Glutamatergic neuron (in vitro differentiated cells): ENCODE measurements at regions not wholly inside any gene's neighbourhood (a gene's known extent, or its start where the extent isn't known, plus 50 kb on each side); places are given as distances from the start of the nearest gene placed in this dataset.
A peak's percentile ranks its signal among the peaks of the same experiment; 100 is the strongest.

Experiments used
- DNase-seq: peaks from one replicate; pipeline ENCODE4 v3.0.0; 2022
- H3K27ac Mint-ChIP-seq: one replicate; pipeline ENCODE4 v1.8.0; 2020; ENCODE audit warnings: mild to moderate bottlenecking, mixed read lengths, inconsistent platforms; ENCODE audit not compliant: unreplicated experiment
- H3K27me3 Mint-ChIP-seq: one replicate; pipeline ENCODE4 v1.8.0; 2020; ENCODE audit warnings: mild to moderate bottlenecking, moderate library complexity, mixed read lengths, inconsistent platforms; ENCODE audit not compliant: unreplicated experiment
- H3K36me3 Mint-ChIP-seq: one replicate; pipeline ENCODE4 v1.8.0; 2020; ENCODE audit warnings: mild to moderate bottlenecking, mixed read lengths, inconsistent platforms; ENCODE audit not compliant: unreplicated experiment
- H3K4me1 Mint-ChIP-seq: one replicate; pipeline ENCODE4 v1.8.0; 2020; ENCODE audit warnings: mild to moderate bottlenecking, low read depth, mixed read lengths, inconsistent platforms; ENCODE audit not compliant: unreplicated experiment
- H3K4me3 Mint-ChIP-seq: one replicate; pipeline ENCODE4 v1.8.0; 2020; ENCODE audit warnings: mild to moderate bottlenecking, mixed read lengths, inconsistent platforms; ENCODE audit not compliant: unreplicated experiment
- H3K9me3 Mint-ChIP-seq: one replicate; pipeline ENCODE4 v1.8.0; 2020; ENCODE audit warnings: mild to moderate bottlenecking, moderate library complexity, mixed read lengths, inconsistent platforms; ENCODE audit not compliant: unreplicated experiment
- TF ChIP-seq, protein P1 (sequence below): fragments of 200-600 bp; sonication (generic); IDR thresholded peaks from one replicate; pipeline ENCODE4 v1.5.0; 2021; ENCODE audit not compliant: partially characterized antibody, unreplicated experiment

DNA sequence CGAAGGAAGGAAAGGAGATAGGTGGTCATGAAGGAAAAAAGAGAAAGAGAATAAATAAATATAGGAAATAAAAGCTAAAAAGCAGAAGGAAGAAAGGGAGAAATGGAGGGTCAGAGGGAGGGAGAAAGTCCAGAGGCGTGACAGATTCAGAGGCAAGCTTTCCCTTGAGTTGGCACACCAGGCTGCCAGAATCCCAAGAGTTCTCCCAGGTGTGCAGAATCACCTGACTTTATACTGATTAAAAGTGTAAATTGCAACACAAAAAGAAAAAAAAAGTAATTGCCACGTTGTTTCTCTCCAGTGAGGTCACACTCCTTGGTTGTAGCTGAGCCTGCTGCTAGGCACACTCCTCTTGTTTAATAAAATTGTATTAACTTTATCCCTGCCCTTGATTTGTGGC is 669.9 kb upstream of the PKN2 start:
- H3K36me3 Mint-ChIP-seq, result no peaks in the 10 kb centered on the region
- no peak for DNase-seq
- H3K9me3 Mint-ChIP-seq, result no peaks in the 10 kb centered on the region
- H3K27ac Mint-ChIP-seq, result no peak overlapping the region
- H3K4me3 Mint-ChIP-seq, result no peak overlapping the region
- TF ChIP-seq, protein P1, sequence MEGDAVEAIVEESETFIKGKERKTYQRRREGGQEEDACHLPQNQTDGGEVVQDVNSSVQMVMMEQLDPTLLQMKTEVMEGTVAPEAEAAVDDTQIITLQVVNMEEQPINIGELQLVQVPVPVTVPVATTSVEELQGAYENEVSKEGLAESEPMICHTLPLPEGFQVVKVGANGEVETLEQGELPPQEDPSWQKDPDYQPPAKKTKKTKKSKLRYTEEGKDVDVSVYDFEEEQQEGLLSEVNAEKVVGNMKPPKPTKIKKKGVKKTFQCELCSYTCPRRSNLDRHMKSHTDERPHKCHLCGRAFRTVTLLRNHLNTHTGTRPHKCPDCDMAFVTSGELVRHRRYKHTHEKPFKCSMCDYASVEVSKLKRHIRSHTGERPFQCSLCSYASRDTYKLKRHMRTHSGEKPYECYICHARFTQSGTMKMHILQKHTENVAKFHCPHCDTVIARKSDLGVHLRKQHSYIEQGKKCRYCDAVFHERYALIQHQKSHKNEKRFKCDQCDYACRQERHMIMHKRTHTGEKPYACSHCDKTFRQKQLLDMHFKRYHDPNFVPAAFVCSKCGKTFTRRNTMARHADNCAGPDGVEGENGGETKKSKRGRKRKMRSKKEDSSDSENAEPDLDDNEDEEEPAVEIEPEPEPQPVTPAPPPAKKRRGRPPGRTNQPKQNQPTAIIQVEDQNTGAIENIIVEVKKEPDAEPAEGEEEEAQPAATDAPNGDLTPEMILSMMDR, result no peak
- no peaks in the 10 kb centered on the region for H3K4me1 Mint-ChIP-seq
- H3K27me3 Mint-ChIP-seq, result no peaks in the 10 kb centered on the region

DNA sequence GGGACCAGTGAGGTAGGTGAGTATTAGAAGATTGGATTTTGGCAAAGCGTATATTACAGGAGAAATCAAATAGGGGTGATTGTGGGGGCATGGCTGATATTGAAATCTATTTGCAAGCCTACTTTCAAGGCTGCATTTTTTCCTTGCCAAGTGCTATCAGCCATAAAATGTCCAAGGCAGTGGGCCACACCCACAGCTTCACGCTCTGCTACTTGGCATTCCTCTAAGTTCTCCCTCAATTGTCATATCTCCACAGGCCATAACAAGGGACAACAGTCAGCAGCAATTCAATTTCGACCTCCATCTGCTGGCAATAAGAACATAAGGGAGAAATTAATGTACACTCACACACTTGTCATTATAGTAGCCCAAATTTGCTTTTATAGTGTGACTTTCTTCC is 667.1 kb upstream of the PKN2 start:
- no peaks in the 10 kb centered on the region for H3K9me3 Mint-ChIP-seq
- H3K4me1 Mint-ChIP-seq, result no peaks in the 10 kb centered on the region
- H3K27me3 Mint-ChIP-seq, result no peaks in the 10 kb centered on the region
- TF ChIP-seq, protein P1, result no peak
- DNase-seq, result no peak
- H3K4me3 Mint-ChIP-seq, result no peak overlapping the region
- no peaks in the 10 kb centered on the region for H3K36me3 Mint-ChIP-seq
- no peak overlapping the region for H3K27ac Mint-ChIP-seq

DNA sequence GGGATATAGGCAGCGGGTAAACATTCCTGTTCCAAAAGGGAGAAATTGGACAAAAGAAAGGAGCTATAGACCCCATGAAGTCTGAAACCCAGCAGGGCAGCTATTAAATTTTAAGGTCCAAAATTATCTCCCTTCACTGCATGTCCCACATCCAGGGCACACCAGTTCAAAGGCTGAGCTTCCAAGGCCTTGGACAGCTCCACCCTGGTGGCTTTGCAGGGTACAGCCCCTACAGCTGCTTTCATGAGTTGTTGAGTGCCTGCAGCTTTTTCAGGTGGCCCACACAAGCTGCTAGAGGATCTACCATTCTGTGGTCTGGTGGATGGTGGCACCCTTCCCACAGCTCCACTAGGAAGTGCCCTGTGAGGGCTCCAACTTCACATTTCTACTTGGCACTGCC is 662.5 kb upstream of the PKN2 start:
- Mint-ChIP-seq H3K27ac (no peak overlapping the region), H3K27me3 (no peaks in the 10 kb centered on the region), H3K4me1 (no peaks in the 10 kb centered on the region), H3K4me3 (no peak overlapping the region), H3K36me3 (no peaks in the 10 kb centered on the region), H3K9me3 (no peaks in the 10 kb centered on the region)
- no peak for DNase-seq
- TF ChIP-seq, protein P1, result no peak

DNA sequence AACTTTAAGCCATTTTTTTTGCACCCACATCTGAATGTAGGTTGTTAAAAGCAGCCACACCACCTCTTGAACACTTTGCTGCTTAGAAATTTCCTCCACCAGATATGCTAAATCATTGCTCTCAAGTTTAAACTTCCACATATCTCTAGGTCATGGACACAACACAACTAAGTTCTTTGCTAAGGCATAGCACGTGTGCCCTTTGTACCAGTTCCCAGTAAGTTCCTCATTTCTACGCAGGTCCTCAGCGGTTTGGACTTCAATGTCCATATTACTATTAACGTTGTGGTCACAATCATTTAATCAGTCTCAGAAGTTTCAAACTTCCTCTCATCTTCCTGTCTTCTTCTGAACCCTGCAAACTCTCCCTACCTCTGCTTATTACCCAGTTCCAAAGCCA is 661.6 kb upstream of the PKN2 start:
- H3K9me3 Mint-ChIP-seq, result no peaks in the 10 kb centered on the region
- no peaks in the 10 kb centered on the region for H3K27me3 Mint-ChIP-seq
- H3K27ac Mint-ChIP-seq, result no peak overlapping the region
- no peaks in the 10 kb centered on the region for H3K4me1 Mint-ChIP-seq
- no peak overlapping the region for H3K4me3 Mint-ChIP-seq
- TF ChIP-seq, protein P1, result no peak
- H3K36me3 Mint-ChIP-seq, result no peaks in the 10 kb centered on the region
- no peak for DNase-seq

DNA sequence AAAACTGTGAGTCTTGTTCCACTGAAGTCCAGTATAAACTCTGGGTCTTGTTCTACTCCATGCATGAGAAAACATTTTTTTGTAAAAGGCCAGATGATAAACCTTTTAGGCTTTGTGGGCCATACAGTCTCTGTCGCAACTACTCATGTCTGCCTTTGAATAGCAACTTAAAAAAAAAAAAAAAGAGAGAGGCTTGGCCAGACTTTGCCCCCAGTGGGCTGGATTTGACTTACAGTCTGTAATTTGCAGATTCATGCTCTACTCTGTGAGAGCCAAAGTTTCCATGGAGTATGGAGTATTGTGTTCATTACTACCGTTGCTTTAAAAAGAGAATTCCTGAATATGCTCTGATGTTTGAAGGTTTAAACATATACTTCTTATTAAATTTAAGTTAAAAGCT is 654.9 kb upstream of the PKN2 start:
- Mint-ChIP-seq H3K4me3 (no peak overlapping the region), H3K27me3 (no peaks in the 10 kb centered on the region), H3K27ac (no peak overlapping the region), H3K36me3 (no peaks in the 10 kb centered on the region), H3K4me1 (no peaks in the 10 kb centered on the region), H3K9me3 (no peaks in the 10 kb centered on the region)
- TF ChIP-seq, protein P1, result peak; percentile 16
- DNase-seq, result no peak
